Hepatocyte (in vitro differentiated cells): ENCODE measurements at regions not wholly inside any gene's neighbourhood (a gene's known extent, or its start where the extent isn't known, plus 50 kb on each side); places are given as distances from the start of the nearest gene placed in this dataset.

Experiments
- EZH2phosphoT487 ChIP-seq: fragments of 200-600 bp; sonication (generic); IDR thresholded peaks from one replicate; pipeline ENCODE4 v1.6.1; 2018; ENCODE audit warnings: antibody characterized with exemption, mild to moderate bottlenecking, low read depth, moderate library complexity; ENCODE audit not compliant: unreplicated experiment, severe bottlenecking
- TF ChIP-seq, protein P1 (sequence below): fragments of 200-600 bp; sonication (generic); IDR thresholded peaks from 2 replicates; pipeline ENCODE4 v1.5.1; 2016; ENCODE audit warnings: antibody characterized with exemption, mild to moderate bottlenecking; ENCODE audit not compliant: poor library complexity

- TF ChIP-seq, protein P1, sequence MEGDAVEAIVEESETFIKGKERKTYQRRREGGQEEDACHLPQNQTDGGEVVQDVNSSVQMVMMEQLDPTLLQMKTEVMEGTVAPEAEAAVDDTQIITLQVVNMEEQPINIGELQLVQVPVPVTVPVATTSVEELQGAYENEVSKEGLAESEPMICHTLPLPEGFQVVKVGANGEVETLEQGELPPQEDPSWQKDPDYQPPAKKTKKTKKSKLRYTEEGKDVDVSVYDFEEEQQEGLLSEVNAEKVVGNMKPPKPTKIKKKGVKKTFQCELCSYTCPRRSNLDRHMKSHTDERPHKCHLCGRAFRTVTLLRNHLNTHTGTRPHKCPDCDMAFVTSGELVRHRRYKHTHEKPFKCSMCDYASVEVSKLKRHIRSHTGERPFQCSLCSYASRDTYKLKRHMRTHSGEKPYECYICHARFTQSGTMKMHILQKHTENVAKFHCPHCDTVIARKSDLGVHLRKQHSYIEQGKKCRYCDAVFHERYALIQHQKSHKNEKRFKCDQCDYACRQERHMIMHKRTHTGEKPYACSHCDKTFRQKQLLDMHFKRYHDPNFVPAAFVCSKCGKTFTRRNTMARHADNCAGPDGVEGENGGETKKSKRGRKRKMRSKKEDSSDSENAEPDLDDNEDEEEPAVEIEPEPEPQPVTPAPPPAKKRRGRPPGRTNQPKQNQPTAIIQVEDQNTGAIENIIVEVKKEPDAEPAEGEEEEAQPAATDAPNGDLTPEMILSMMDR = no peak
- no peak for TF ChIP-seq EZH2phosphoT487
Measured at GRCh38 chr4:186422296-186422695, 133.1 kb downstream of the MTNR1A start.
